Stimulated activated effector memory CD8-positive, alpha-beta T cell treated with anti-CD3 and anti-CD28 coated beads, Interleukin-12 subunit alpha, Interleukin-12 subunit beta, amount 100 ng/mL, for 72 hours (primary cell): ENCODE measurements at regions not wholly inside any gene's neighbourhood (a gene's known extent, or its start where the extent isn't known, plus 50 kb on each side); places are given as distances from the start of the nearest gene placed in this dataset.
A peak's percentile ranks its signal among the peaks of the same experiment; 100 is the strongest.
"Not testable (repeated sequence)": the region's sequence is repeated elsewhere in the genome, so short reads cannot be mapped to it uniquely, and the experiment has no call there.

ENCODE experiments used
- ATAC-seq: fragments of 150-1000 bp; cut with Tn5 transposase; 2 replicates; pipeline ENCODE4 v1.10.0; 2021
- DNase-seq, 2 donors: peaks; one replicate each; pipeline ENCODE4 v3.0.0; 2021 to 2022; ENCODE audit warnings: low spot score in 2 of 2
- H3K27ac Mint-ChIP-seq: one replicate; pipeline ENCODE4 v1.8.0; 2022; ENCODE audit warnings: mild to moderate bottlenecking, mixed read lengths
- H3K36me3 Mint-ChIP-seq: one replicate; pipeline ENCODE4 v1.8.0; 2022; ENCODE audit warnings: mild to moderate bottlenecking, mixed read lengths
- H3K4me1 Mint-ChIP-seq: one replicate; pipeline ENCODE4 v1.8.0; 2022; ENCODE audit warnings: mixed read lengths
- H3K4me3 Mint-ChIP-seq: one replicate; pipeline ENCODE4 v1.8.0; 2022; ENCODE audit warnings: mild to moderate bottlenecking, mixed read lengths
- H3K9me3 Mint-ChIP-seq: one replicate; pipeline ENCODE4 v1.8.0; 2022; ENCODE audit warnings: mixed read lengths

GRCh38 chr10:31678575-31679516 lies 249.8 kb downstream of the ARHGAP12 start:
- no peak for ATAC-seq
- Mint-ChIP-seq H3K4me1 (no peaks in the 10 kb centered on the region), H3K9me3 (peaks cover 26% of the 10 kb centered on the region), H3K36me3 (no peaks in the 10 kb centered on the region), H3K4me3 (no peak overlapping the region), H3K27ac (no peak overlapping the region)
- DNase-seq: no peak

- peaks cover 20% of the 10 kb centered on the region for H3K9me3 Mint-ChIP-seq
- no peak for DNase-seq
- H3K4me1 Mint-ChIP-seq: no peaks in the 10 kb centered on the region
- no peak for ATAC-seq
- no peaks in the 10 kb centered on the region for H3K36me3 Mint-ChIP-seq
- H3K4me3 Mint-ChIP-seq: no peak overlapping the region
- H3K27ac Mint-ChIP-seq: no peak overlapping the region
These were observed 250.5 kb downstream of the ARHGAP12 start for GRCh38 chr10:31678139-31678536.

- no peaks in the 10 kb centered on the region for H3K36me3 Mint-ChIP-seq
- DNase-seq (peak in 1 of 2 donors; percentile 39), ATAC-seq (no peak)
- H3K27ac Mint-ChIP-seq: no peak overlapping the region
- no peak overlapping the region for H3K4me3 Mint-ChIP-seq
- peaks cover 16% of the 10 kb centered on the region for H3K9me3 Mint-ChIP-seq
- no peaks in the 10 kb centered on the region for H3K4me1 Mint-ChIP-seq
These were observed 251.2 kb downstream of the ARHGAP12 start for GRCh38 chr10:31677195-31678138.

DNA sequence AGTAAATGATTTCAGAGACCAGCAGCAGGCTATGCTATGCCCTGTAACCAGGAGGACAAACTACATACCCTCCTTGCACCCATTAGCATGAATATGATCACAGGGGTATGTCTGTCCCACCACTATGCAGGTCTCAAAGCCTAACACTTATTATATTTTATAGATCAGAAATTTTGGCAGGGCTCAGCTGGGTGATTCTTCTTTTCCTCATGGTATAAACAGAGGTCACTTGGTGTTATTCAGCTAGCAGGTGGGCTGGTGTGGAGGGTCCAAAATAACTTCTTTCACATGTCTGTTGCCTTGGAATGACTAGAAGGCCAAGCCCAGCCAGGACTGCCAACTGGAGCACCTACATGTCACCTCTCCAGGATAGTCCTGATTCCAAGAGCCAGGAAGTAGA lies 252.9 kb downstream of the ARHGAP12 start:
- Mint-ChIP-seq H3K36me3 (no peaks in the 10 kb centered on the region), H3K4me1 (no peaks in the 10 kb centered on the region), H3K27ac (no peak overlapping the region), H3K9me3 (peaks cover 19% of the 10 kb centered on the region), H3K4me3 (no peak overlapping the region)
- ATAC-seq (no peak), DNase-seq (no peak)

DNA sequence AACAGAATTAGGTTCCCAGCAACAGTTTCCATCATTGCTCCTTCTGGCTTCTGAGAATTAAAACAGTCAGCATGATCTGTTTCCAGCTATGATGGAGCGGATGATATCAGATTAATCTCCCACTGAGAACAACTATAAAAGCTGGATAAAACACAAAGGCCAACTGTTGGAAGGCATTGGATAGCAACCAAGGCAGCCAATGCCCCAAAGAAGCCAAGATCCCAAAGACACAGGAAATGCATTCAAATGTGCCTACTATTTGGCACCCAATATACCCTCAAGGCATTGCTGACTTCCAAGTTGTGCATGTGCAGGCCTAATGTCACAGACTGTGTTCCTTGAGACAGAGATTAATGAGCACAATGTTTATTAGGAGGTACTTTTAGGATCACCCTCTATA lies 259.3 kb downstream of the ARHGAP12 start:
- Mint-ChIP-seq H3K4me3 (no peak overlapping the region), H3K36me3 (no peaks in the 10 kb centered on the region)
- DNase-seq: no peak

GRCh38 chr10:31668326-31668725 lies 260.3 kb downstream of the ARHGAP12 start:
- no peak for ATAC-seq
- Mint-ChIP-seq H3K4me3 (no peak overlapping the region), H3K9me3 (peaks cover 12% of the 10 kb centered on the region), H3K27ac (no peak overlapping the region), H3K36me3 (no peaks in the 10 kb centered on the region), H3K4me1 (no peaks in the 10 kb centered on the region)
- no peak for DNase-seq

More for the DNA sequence above, 259.3 kb downstream of the ARHGAP12 start:
- Mint-ChIP-seq H3K27ac (no peak overlapping the region), H3K4me1 (no peaks in the 10 kb centered on the region), H3K9me3 (peaks cover 12% of the 10 kb centered on the region)
- no peak for ATAC-seq

DNA sequence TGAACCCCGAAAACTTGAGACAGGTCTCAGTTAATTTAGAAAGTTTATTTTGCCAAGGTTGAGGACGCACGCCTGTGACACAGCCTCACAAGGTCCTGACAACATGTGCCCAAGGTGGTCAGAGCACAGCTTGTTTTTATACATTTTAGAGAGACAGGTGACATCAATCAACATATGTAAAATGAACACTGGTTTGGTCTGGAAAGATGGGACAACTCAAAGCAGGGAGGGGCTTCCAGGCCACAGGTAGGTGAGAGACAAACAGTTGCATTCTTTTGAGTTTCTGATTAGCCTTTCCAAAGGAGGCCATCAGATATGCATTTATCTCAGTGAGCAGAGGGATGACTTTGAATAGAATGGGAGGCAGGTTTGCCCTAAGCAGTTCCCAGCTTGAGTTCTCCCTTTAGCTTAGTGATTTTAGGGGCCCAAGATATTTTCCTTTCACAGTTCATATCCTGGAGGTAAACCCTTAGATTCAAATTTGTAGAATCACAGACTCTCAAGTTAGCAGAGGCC lies 262.8 kb downstream of the ARHGAP12 start:
- not testable (repeated sequence) for H3K27ac Mint-ChIP-seq, H3K36me3 Mint-ChIP-seq, H3K4me3 Mint-ChIP-seq, ATAC-seq, H3K9me3 Mint-ChIP-seq, H3K4me1 Mint-ChIP-seq, DNase-seq

GRCh38 chr10:31664803-31665202 lies 263.8 kb downstream of the ARHGAP12 start:
- H3K36me3 Mint-ChIP-seq: no peaks in the 10 kb centered on the region
- DNase-seq (no peak), ATAC-seq (no peak)
- no peak overlapping the region for H3K27ac Mint-ChIP-seq
- no peaks in the 10 kb centered on the region for H3K4me1 Mint-ChIP-seq
- no peak overlapping the region for H3K4me3 Mint-ChIP-seq
- H3K9me3 Mint-ChIP-seq: no peaks in the 10 kb centered on the region

- H3K36me3 Mint-ChIP-seq, DNase-seq, H3K9me3 Mint-ChIP-seq, H3K4me3 Mint-ChIP-seq, H3K27ac Mint-ChIP-seq, ATAC-seq, H3K4me1 Mint-ChIP-seq: not testable (repeated sequence)
These were observed 264.6 kb downstream of the ARHGAP12 start for GRCh38 chr10:31664071-31664470.

DNA sequence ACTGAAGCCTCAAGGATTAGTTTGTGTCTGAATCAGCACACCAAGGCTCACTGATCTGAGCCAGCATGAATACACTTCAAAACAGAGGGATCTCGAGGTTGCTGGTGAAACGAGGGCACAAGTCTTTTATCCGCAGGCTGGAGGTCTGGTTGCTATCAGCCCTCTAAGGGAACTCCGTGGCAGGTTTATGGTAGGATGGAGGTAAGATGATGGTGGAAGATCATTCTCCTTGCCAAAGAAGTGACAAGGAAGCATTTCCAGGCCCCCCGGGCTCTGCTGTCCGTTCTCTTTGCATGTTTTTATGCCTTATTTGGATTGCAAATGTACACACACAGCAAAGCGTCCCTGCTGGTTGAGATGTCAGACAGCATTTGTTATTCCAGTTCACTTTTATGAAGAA lies 268.3 kb downstream of the ARHGAP12 start:
- DNase-seq (no peak), ATAC-seq (no peak)
- Mint-ChIP-seq H3K4me1 (no peaks in the 10 kb centered on the region), H3K9me3 (no peaks in the 10 kb centered on the region), H3K4me3 (no peak overlapping the region), H3K27ac (no peak overlapping the region), H3K36me3 (no peaks in the 10 kb centered on the region)

- ATAC-seq (no peak), DNase-seq (no peak)
- Mint-ChIP-seq H3K4me3 (no peak overlapping the region), H3K4me1 (no peaks in the 10 kb centered on the region), H3K9me3 (no peaks in the 10 kb centered on the region), H3K36me3 (no peaks in the 10 kb centered on the region), H3K27ac (no peak overlapping the region)
These were observed 269.0 kb downstream of the ARHGAP12 start for GRCh38 chr10:31659665-31660064.

GRCh38 chr10:31657434-31657872 lies 271.2 kb downstream of the ARHGAP12 start:
- Mint-ChIP-seq H3K4me1 (no peaks in the 10 kb centered on the region), H3K27ac (no peak overlapping the region), H3K4me3 (no peak overlapping the region), H3K36me3 (no peaks in the 10 kb centered on the region), H3K9me3 (no peaks in the 10 kb centered on the region)
- no peak for ATAC-seq
- no peak for DNase-seq

DNA sequence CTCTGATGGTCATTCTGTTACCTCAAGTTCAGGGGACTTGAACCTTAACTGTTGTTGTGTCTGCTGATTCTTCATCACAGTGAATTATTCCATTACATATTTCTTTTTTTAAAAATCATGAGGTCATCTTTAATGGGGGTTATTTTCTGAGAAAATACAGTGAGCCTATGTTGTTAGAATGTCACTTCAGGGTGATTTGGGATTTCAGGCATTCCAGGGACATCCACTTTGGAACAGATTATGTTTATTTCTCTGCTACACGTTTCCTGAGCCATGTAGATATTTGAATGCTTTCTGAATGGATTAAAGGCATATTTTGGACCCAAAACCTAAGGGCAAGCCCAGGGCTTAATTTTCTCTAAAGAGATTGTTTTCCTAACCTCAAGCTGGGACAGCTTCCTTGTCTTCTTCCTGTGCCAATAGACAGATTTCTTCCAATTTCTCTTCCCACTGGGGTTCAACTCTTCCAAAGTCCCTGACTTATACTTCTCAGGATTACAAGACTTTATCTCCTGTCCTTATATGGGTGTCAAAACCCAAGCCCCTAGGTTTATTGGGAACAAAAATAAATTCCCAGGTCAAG lies 271.7 kb downstream of the ARHGAP12 start:
- no peak overlapping the region for H3K27ac Mint-ChIP-seq
- ATAC-seq (no peak), DNase-seq (no peak)
- H3K4me1 Mint-ChIP-seq: no peaks in the 10 kb centered on the region
- no peak overlapping the region for H3K4me3 Mint-ChIP-seq
- no peaks in the 10 kb centered on the region for H3K36me3 Mint-ChIP-seq
- H3K9me3 Mint-ChIP-seq: no peaks in the 10 kb centered on the region

- H3K9me3 Mint-ChIP-seq: no peaks in the 10 kb centered on the region
- DNase-seq: no peak
- no peak for ATAC-seq
- H3K36me3 Mint-ChIP-seq: no peaks in the 10 kb centered on the region
- no peak overlapping the region for H3K27ac Mint-ChIP-seq
- no peak overlapping the region for H3K4me3 Mint-ChIP-seq
- no peaks in the 10 kb centered on the region for H3K4me1 Mint-ChIP-seq
These were observed 276.6 kb downstream of the ARHGAP12 start for GRCh38 chr10:31652038-31652437.

DNA sequence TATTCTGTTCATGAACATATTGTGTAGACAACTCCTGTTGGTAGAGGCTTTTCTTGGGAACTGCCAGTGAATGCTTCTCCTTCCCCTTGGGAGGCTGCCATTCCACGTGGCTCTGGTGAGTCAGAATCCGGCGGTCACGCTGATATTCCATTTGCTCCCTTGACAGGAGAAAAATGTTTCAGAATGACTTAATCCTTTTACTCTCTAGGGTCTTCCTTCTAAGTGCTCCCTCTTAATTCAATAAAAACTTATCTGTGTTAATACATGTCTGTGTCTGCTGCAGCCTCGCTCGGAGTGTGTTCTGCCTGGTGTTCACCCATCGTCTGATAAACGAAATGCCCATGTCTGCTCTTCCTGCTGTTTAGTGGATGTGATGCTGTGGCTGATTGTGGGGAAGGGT lies 278.6 kb downstream of the ARHGAP12 start:
- Mint-ChIP-seq H3K9me3 (no peaks in the 10 kb centered on the region), H3K27ac (no peak overlapping the region), H3K4me3 (no peak overlapping the region), H3K4me1 (no peaks in the 10 kb centered on the region), H3K36me3 (no peaks in the 10 kb centered on the region)
- ATAC-seq (no peak), DNase-seq (no peak)
